ENCODE measurements at regions not wholly inside any gene's neighbourhood (a gene's known extent, or its start where the extent isn't known, plus 50 kb on each side); places are given as distances from the start of the nearest gene placed in this dataset.

DNA sequence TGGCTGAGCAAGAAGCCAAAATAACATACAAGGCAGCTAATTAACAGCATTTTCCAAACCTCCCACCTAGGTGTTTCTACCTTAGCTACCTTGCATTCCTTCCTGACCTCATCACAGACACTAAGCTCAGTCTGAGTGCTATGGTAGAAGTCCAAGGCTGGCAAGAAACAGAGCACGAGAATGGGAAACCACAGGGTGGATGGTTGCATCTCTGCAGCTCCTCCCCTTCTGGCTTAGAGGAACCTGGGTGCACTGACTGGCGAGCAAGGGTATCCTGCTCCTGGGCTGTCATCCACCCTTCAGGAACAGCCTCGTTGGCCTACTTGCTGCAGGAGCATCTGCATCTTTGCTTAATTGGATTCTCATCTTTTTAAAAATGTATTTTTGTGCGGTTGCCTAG lies 73.1 kb upstream of the KIRREL3 start:
- intact Hi-C loops (cut with micrococcal nuclease), result no loop called here
- Mint-ChIP-seq H3K4me1 (ENCODE audit: low read depth) (no peaks in the 10 kb centered on the region), H3K9me3 (no peaks in the 10 kb centered on the region), H3K36me3 (ENCODE audit: low read depth) (no peaks in the 10 kb centered on the region), H3K27me3 (no peaks in the 10 kb centered on the region), H3K27ac (no peak overlapping the region), H3K4me3 (no peak overlapping the region)
- DNase-seq (no peak), ATAC-seq (no peak)
- ChIA-PET CTCF (no interaction called here), POLR2A (no interaction called here)
- TF ChIP-seq, protein P1, sequence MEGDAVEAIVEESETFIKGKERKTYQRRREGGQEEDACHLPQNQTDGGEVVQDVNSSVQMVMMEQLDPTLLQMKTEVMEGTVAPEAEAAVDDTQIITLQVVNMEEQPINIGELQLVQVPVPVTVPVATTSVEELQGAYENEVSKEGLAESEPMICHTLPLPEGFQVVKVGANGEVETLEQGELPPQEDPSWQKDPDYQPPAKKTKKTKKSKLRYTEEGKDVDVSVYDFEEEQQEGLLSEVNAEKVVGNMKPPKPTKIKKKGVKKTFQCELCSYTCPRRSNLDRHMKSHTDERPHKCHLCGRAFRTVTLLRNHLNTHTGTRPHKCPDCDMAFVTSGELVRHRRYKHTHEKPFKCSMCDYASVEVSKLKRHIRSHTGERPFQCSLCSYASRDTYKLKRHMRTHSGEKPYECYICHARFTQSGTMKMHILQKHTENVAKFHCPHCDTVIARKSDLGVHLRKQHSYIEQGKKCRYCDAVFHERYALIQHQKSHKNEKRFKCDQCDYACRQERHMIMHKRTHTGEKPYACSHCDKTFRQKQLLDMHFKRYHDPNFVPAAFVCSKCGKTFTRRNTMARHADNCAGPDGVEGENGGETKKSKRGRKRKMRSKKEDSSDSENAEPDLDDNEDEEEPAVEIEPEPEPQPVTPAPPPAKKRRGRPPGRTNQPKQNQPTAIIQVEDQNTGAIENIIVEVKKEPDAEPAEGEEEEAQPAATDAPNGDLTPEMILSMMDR (IDR thresholded peaks at IDR 0.05), result no peak

DNA sequence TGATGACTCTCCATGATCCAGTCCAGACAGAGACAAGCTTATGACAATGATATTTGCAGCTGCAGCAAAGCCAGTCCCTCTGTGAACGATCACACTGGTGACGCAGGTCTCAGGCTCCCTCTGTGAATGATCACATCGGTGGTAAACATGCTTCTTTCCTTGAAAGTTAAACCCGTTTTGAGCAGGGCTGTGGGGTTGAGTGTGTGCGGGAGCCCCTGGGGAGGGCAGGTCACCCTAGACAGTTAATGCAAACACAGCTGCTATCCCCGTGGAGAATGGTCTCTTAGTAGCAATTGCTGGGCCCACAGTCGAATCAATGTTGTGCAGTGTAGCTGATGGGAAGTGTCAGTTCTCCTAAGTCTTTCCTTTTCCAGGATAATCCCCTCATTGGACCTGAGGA lies 71.0 kb upstream of the KIRREL3 start:
- H3K9me3 Mint-ChIP-seq, result no peaks in the 10 kb centered on the region
- ATAC-seq (no peak), DNase-seq (no peak)
- TF ChIP-seq, protein P1 (IDR thresholded peaks at IDR 0.05), result no peak
- POLR2A ChIA-PET, result no interaction called here
- H3K27me3 Mint-ChIP-seq, result no peaks in the 10 kb centered on the region
- no peaks in the 10 kb centered on the region for H3K4me1 Mint-ChIP-seq (ENCODE audit: low read depth)
- H3K27ac Mint-ChIP-seq, result no peak overlapping the region
- intact Hi-C loops (cut with micrococcal nuclease), result no loop called here
- no peak overlapping the region for H3K4me3 Mint-ChIP-seq
- no peaks in the 10 kb centered on the region for H3K36me3 Mint-ChIP-seq (ENCODE audit: low read depth)
- CTCF ChIA-PET, result no interaction called here

DNA sequence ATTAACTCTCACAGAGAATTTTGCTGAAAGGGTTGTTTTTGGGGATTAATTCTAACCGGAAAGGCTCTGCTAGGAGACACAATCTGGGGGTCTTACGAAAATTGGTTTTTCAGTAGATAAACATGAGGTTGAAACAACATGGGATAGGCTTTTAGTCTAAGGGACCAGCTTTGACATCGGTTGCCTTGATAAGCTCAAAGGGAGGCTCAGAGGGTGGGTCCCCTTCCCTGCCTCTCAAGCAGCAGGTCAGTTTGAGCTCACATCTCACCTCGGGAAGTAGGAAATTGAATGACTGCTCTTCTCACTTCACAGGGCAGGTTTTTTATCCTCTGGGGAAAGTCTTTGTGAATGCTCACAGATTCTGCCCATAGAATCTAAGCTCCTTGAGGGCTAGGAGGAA lies 70.2 kb upstream of the KIRREL3 start:
- intact Hi-C loops (cut with micrococcal nuclease), result no loop called here
- ChIA-PET POLR2A (no interaction called here), CTCF (no interaction called here)
- no peak for ATAC-seq
- Mint-ChIP-seq H3K4me3 (no peak overlapping the region), H3K9me3 (no peaks in the 10 kb centered on the region), H3K27ac (no peak overlapping the region), H3K4me1 (ENCODE audit: low read depth) (no peaks in the 10 kb centered on the region), H3K27me3 (no peaks in the 10 kb centered on the region), H3K36me3 (ENCODE audit: low read depth) (no peaks in the 10 kb centered on the region)
- TF ChIP-seq, protein P1 (IDR thresholded peaks at IDR 0.05), result no peak
- DNase-seq, result no peak

DNA sequence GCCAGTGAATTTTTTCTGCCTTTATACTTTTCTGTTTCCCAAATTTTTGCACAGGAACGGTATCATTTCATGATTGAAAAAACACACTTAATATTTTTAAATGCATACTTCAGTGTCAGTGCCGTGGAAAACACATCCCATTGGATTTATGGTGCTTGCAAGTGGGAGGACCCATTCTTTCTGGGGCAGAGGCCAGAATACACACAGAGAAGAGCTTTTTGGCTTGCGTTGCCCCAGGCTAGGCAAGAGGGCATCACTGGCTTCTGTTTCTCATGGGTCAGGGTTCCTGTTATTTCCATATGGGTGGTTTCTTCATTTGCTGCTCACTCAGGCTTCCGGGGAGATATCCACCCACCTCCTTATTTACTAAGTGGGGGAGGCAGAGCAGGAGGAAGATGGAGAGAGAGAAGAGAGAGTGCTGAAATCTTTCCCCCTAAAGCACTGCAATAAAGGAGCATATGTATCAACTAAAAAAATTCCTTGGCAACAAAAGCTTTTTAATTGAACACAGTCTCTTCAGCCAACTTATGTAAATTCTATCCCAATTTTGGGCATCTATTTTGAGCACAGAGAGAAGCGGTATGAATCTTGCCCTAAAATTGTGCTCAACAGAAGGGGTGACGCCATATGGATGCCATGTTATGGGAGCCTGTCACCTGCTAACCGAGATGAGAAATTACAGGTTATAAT lies 66.0 kb upstream of the KIRREL3 start:
- H3K9me3 Mint-ChIP-seq, result no peaks in the 10 kb centered on the region
- H3K27ac Mint-ChIP-seq, result no peak overlapping the region
- ChIA-PET POLR2A (no interaction called here), CTCF (no interaction called here)
- intact Hi-C loops (cut with micrococcal nuclease), result no loop called here
- ATAC-seq (no peak), DNase-seq (no peak)
- H3K27me3 Mint-ChIP-seq, result no peaks in the 10 kb centered on the region
- H3K4me3 Mint-ChIP-seq, result no peak overlapping the region
- no peaks in the 10 kb centered on the region for H3K4me1 Mint-ChIP-seq (ENCODE audit: low read depth)
- TF ChIP-seq, protein P1 (IDR thresholded peaks at IDR 0.05), result no peak
- no peaks in the 10 kb centered on the region for H3K36me3 Mint-ChIP-seq (ENCODE audit: low read depth)

DNA sequence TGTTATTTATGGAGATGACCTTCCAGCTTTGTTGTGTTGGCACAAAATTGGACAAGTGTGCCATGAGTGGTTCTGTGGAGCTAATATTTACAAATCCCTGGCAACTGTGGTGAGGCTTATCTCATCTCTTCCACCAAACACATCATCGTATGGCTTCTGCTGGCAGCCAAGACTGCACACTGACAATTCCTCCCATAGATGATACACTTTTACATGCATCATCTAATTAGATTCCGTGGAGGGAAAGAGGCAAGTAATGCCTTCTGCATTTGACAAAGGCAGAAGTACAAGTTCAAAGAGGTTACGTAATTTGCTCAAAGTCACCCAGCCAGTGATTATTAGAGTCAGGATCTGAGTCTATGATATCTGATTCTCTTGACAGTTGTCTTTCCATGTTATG lies 62.7 kb upstream of the KIRREL3 start:
- TF ChIP-seq, protein P1 (IDR thresholded peaks at IDR 0.05), result no peak
- Mint-ChIP-seq H3K36me3 (ENCODE audit: low read depth) (no peaks in the 10 kb centered on the region), H3K4me1 (ENCODE audit: low read depth) (no peaks in the 10 kb centered on the region), H3K27ac (no peak overlapping the region), H3K9me3 (no peaks in the 10 kb centered on the region), H3K27me3 (peaks cover 1% of the 10 kb centered on the region), H3K4me3 (no peak overlapping the region)
- ChIA-PET POLR2A (no interaction called here), CTCF (no interaction called here)
- DNase-seq, result no peak
- ATAC-seq, result no peak
- intact Hi-C loops (cut with micrococcal nuclease), result no loop called here
